ENCODE measurements at regions not wholly inside any gene's neighbourhood (a gene's known extent, or its start where the extent isn't known, plus 50 kb on each side); places are given as distances from the start of the nearest gene placed in this dataset.
A peak's percentile ranks its signal among the peaks of the same experiment; 100 is the strongest.

- no peak for TF ChIP-seq CTCF (IDR thresholded peaks at IDR 0.05; ENCODE audit: insufficient read depth, low read length)
- H3K4me3 ChIP-seq (ENCODE audit: low read depth, low read length): no peak overlapping the region
- DNase-seq (ENCODE audit: low read depth): no peak
Observed at GRCh38 chr18:67935638-67936037, 419.1 kb upstream of the DSEL start.

GRCh38 chr18:67933271-67933670 lies 416.8 kb upstream of the DSEL start:
- TF ChIP-seq CTCF (IDR thresholded peaks at IDR 0.05; ENCODE audit: insufficient read depth, low read length): no peak
- no peak overlapping the region for H3K4me3 ChIP-seq (ENCODE audit: low read depth, low read length)
- no peak for DNase-seq (ENCODE audit: low read depth)

GRCh38 chr18:67932271-67932670 lies 415.8 kb upstream of the DSEL start:
- no peak overlapping the region for H3K4me3 ChIP-seq (ENCODE audit: low read depth, low read length)
- TF ChIP-seq CTCF (IDR thresholded peaks at IDR 0.05; ENCODE audit: insufficient read depth, low read length): no peak
- DNase-seq (ENCODE audit: low read depth): no peak

DNA sequence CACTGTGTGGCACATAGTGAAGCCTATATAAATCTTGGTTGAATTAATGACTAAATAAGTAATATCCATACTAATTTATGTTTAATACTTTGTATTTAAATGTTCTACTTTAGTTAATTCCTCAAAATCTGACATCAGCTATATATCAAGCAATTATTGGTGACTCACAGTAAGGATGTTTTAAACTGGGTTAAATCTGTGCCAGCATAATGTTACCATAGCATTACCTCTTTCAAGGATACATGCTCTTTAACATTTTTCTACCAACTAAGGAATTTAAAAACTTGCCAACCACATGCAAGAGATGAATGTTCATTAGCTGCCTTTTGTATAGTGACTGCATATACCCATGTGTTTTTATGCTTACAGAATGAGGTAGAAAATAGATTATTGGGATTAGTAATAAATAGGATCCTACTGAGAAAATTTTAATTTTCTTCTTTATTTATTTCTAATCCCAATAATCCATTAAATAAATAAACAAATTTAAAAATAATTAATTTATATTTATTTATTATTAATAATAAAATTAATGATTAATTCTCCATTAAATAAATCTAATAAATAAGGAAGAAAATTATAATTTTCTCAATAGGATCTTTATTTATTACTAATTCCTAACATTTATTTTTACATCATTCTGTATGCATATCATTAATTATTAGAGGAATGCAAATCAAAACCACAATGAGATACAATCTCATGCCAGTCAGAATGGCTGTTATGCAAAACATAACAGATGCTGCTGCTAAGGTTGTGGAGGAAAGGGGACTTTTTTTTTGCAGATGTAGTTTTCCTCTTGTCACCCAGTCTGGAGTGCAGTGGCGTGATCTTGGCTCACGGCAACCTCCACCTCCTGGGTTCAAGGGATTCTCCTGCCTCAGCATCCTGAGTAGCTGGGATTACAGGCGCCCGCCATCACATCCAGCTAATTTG lies 410.7 kb upstream of the DSEL start:
- TF ChIP-seq CTCF (IDR thresholded peaks at IDR 0.05; ENCODE audit: insufficient read depth, low read length): no peak
- peak; percentile 22 for DNase-seq (ENCODE audit: low read depth)
- H3K4me3 ChIP-seq (ENCODE audit: low read depth, low read length): no peak overlapping the region

DNA sequence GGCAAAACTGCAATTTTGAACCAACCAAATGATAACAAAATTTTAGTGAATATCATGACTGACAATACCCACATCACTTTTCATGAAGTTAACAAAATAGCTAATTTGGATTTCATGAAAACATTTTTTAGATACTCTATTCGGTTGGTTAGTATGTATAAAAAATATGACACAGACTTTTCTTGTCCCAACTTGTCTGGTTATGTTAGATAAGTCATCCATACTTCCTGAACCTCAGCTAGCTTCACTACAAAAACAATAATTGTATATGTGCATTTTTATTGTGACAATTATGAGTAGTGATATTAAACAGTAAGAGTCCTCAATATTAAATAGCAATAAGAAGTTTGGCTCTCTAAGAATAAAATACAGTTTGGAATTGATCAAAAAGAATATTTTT lies 408.1 kb upstream of the DSEL start:
- TF ChIP-seq CTCF (IDR thresholded peaks at IDR 0.05; ENCODE audit: insufficient read depth, low read length): no peak
- DNase-seq (ENCODE audit: low read depth): no peak
- no peak overlapping the region for H3K4me3 ChIP-seq (ENCODE audit: low read depth, low read length)

GRCh38 chr18:67919316-67919715 lies 402.8 kb upstream of the DSEL start:
- DNase-seq (ENCODE audit: low read depth): no peak
- no peak for TF ChIP-seq CTCF (IDR thresholded peaks at IDR 0.05; ENCODE audit: insufficient read depth, low read length)

More at GRCh38 chr18:67919316-67919715, 402.8 kb upstream of the DSEL start:
- no peak overlapping the region for H3K4me3 ChIP-seq (ENCODE audit: low read depth, low read length)
